Large intestine (tissue), 3 donors: ENCODE measurements at regions not wholly inside any gene's neighbourhood (a gene's known extent, or its start where the extent isn't known, plus 50 kb on each side); places are given as distances from the start of the nearest gene placed in this dataset.

Source experiments
- DNase-seq, 2 donors: peaks; one replicate each; pipeline versions ENCODE4 v3.0.0 to v3.0.0-alpha.2; 2013
- H3K27ac ChIP-seq: one replicate; pipeline ENCODE4 v1.5.1; 2013; ENCODE audit warnings: low read length
- H3K27me3 ChIP-seq: 2 replicates; pipeline ENCODE4 v1.6.1; 2013; ENCODE audit warnings: low read length; ENCODE audit not compliant: control insufficient read depth, insufficient read depth
- H3K36me3 ChIP-seq: 2 replicates; pipeline ENCODE4 v1.6.1; 2013; ENCODE audit warnings: low read length; ENCODE audit not compliant: control insufficient read depth, insufficient read depth
- H3K4me1 ChIP-seq: one replicate; pipeline ENCODE4 v1.6.1; 2013; ENCODE audit warnings: low read length; ENCODE audit not compliant: control insufficient read depth, insufficient read depth
- H3K4me3 ChIP-seq: one replicate; pipeline ENCODE4 v1.5.1; 2013; ENCODE audit warnings: low read length
- H3K9me3 ChIP-seq: one replicate; pipeline ENCODE4 v1.6.1; 2013; ENCODE audit warnings: mild to moderate bottlenecking, low read depth, low read length, moderate library complexity; ENCODE audit not compliant: control insufficient read depth
- WGBS: methylation state at CpG from one replicate; pipeline ENCODE4 v1.1.5; 2013; ENCODE audit warnings: low lambda C conversion rate; ENCODE audit not compliant: insufficient coverage; 5-methylcytosine and 5-hydroxymethylcytosine counted together

DNA sequence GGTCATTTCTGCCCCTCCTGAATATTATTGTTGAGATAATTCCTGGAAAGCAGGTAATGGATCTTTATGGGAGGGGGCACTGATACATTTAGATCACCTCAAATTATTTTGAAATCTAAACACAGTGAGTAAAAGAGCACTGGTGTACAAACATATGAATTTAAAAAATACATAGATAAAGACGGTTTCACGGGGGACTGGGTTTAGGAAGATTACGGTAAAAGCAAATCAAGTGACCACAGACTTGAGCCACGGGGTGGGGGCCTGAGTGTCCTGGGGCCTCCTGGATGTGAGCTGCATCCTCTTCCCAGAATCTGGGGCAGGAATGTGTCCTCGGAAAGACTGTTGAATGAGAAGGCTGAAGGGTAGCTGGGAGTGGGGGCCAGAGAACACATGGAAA lies 219.1 kb upstream of the KLF6 start:
- H3K4me1 ChIP-seq = no peaks in the 10 kb centered on the region
- H3K27me3 ChIP-seq = no peaks in the 10 kb centered on the region
- no peak overlapping the region for H3K4me3 ChIP-seq
- H3K9me3 ChIP-seq = peaks cover 4% of the 10 kb centered on the region
- H3K36me3 ChIP-seq = no peaks in the 10 kb centered on the region
- WGBS = no CpG with 5 or more reads among the region's 5 CpGs
- no peak overlapping the region for H3K27ac ChIP-seq
- DNase-seq = no peak

DNA sequence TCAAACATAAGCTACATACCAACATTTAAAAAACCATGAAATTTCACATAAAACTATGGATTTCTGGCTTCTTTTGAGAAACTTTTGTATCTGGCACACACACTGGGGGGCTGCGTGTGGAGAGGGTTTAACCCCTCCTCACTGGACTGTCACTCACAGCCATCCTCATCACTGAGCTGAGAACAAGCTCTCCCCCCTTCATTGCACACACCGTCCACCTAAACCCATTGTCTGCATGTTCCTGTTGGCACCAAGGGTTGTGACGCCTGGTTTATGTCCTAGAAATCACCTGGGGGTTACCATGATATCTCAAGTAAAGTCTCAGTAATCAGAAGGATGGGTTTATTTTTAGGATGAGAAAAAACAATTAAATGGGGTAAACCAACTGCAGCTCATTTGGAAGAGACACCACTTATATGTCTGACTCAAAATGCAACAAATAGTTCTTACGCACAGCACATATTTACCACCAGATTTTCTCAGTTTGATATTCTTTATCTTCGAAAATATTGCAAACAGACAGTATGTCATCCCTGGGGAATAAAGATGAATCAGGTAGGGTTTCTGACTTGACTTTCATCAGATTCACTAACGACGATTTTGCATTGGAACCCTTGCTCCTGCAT lies 218.5 kb upstream of the KLF6 start:
- no peak overlapping the region for H3K4me3 ChIP-seq
- DNase-seq = no peak
- no peaks in the 10 kb centered on the region for H3K27me3 ChIP-seq
- H3K27ac ChIP-seq = no peak overlapping the region
- H3K4me1 ChIP-seq = no peaks in the 10 kb centered on the region
- no peaks in the 10 kb centered on the region for H3K36me3 ChIP-seq
- 100% methylated on average over 2 of the region's 7 CpGs for WGBS
- H3K9me3 ChIP-seq = peaks cover 4% of the 10 kb centered on the region

DNA sequence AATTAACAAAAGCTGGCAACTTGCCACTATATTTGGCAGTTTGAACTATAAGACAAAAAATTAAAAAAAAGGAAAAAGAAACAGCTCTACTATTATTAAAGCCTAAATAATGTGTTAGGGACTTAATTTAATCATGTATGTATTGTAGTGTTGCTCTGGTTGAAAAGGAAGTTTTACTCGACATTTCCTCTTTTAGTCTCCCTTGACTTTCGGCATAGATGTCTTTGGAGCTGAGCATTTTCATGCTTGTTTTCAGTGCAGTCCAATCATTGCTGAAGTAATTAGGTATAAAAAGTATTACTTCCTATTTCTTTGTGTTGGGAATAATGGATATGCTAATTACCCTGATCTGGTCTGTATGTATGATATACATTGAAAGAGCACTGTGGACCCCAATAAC lies 216.8 kb upstream of the KLF6 start:
- Histone ChIP-seq H3K36me3 (no peaks in the 10 kb centered on the region), H3K4me3 (no peak overlapping the region), H3K27me3 (no peaks in the 10 kb centered on the region), H3K9me3 (peaks cover 4% of the 10 kb centered on the region), H3K27ac (no peak overlapping the region), H3K4me1 (no peaks in the 10 kb centered on the region)
- no peak for DNase-seq
- WGBS = no CpG with 5 or more reads among the region's 2 CpGs

DNA sequence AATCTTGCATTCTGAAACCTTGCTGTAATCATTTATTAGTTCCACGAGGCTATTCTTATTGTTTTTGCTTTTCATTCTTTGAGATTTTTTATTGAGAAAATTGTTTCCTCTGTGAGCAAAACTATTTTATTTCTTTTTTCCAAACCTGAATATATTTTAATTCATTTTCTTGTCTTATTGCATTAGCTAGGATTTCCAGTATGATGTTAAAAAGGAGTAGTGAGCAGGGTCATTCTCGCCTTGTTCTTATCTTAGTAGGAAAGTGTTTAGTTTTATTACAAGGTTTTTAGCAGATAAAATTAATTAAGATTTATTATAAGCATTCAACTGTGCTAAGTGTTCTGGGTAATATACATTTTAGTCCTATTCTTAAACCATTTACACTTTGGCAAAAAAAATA lies 214.6 kb upstream of the KLF6 start:
- no peaks in the 10 kb centered on the region for H3K36me3 ChIP-seq
- no peaks in the 10 kb centered on the region for H3K4me1 ChIP-seq
- no peak for DNase-seq
- no peak overlapping the region for H3K4me3 ChIP-seq
- H3K9me3 ChIP-seq = peaks cover 4% of the 10 kb centered on the region
- H3K27me3 ChIP-seq = no peaks in the 10 kb centered on the region
- 75% methylated on average over 1 of the region's 2 CpGs for WGBS
- no peak overlapping the region for H3K27ac ChIP-seq

DNA sequence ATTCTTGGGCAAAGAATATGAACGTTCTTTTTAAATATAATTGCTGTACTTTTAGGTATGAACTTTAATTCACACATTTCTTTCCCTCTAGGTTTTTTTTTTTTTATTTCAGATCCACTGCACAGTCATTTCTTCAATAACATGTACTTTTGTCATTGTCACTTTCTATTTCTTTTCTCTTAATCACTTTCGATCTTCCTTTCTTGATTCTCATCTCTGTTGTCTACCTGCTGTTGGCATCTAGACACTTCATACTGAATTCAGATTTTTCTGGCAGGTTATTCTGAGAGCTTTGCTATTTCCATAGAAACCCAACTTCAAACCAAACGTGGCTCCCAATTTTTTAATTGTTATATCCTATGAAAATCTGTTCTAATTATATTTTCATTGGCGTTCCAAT lies 211.7 kb upstream of the KLF6 start:
- H3K27me3 ChIP-seq = no peaks in the 10 kb centered on the region
- no peak for DNase-seq
- peaks cover 4% of the 10 kb centered on the region for H3K9me3 ChIP-seq
- H3K36me3 ChIP-seq = no peaks in the 10 kb centered on the region
- no peak overlapping the region for H3K4me3 ChIP-seq
- 100% methylated on average over 2 of the region's 4 CpGs for WGBS
- no peak overlapping the region for H3K27ac ChIP-seq
- H3K4me1 ChIP-seq = no peaks in the 10 kb centered on the region

DNA sequence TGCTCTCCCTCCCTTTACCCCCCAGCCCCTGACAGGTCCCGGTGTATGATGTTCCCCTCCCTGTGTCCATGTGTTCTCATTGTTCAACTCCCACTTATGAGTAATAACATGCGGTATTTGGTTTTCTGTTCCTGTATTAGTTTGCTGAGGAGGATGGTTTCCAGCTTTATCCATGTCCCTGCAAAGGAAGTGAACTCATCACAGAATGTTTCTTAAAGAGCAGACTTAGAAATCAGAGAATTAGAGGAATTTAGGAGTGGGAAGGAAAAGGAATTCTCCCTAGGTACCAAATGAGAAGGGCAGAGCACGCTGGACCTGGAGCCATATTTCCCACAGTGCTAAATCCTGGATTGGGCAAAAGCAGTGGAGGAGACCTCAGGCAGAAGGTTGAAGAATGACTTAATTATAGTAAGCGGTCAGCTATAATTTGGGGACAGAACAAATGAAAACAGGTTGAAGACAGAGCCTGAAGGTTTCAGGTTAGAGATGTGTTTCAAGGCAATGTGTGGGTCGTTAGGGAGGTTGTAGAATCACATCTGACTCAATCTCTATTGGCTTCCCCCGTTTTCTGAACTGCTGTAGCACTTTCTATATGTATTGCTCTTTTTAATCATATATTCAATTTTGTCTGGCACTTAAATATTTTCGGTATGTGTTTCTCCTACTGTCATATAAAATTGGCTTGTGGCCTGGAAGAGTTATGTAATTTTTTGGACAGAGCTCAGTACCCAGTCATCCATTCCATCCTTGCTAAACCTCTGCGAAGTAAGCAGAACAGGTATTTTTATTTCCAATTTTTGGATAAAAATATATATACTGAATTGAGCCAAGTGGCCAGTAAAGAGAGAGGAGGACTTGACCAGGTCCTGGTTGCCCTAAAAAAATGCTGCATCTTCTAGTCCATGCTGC lies 210.5 kb upstream of the KLF6 start:
- peaks cover 4% of the 10 kb centered on the region for H3K9me3 ChIP-seq
- 100% methylated on average over 2 of the region's 8 CpGs for WGBS
- H3K27ac ChIP-seq = no peak overlapping the region
- DNase-seq = no peak
- H3K36me3 ChIP-seq = no peaks in the 10 kb centered on the region
- no peaks in the 10 kb centered on the region for H3K27me3 ChIP-seq
- H3K4me3 ChIP-seq = no peak overlapping the region
- H3K4me1 ChIP-seq = no peaks in the 10 kb centered on the region

DNA sequence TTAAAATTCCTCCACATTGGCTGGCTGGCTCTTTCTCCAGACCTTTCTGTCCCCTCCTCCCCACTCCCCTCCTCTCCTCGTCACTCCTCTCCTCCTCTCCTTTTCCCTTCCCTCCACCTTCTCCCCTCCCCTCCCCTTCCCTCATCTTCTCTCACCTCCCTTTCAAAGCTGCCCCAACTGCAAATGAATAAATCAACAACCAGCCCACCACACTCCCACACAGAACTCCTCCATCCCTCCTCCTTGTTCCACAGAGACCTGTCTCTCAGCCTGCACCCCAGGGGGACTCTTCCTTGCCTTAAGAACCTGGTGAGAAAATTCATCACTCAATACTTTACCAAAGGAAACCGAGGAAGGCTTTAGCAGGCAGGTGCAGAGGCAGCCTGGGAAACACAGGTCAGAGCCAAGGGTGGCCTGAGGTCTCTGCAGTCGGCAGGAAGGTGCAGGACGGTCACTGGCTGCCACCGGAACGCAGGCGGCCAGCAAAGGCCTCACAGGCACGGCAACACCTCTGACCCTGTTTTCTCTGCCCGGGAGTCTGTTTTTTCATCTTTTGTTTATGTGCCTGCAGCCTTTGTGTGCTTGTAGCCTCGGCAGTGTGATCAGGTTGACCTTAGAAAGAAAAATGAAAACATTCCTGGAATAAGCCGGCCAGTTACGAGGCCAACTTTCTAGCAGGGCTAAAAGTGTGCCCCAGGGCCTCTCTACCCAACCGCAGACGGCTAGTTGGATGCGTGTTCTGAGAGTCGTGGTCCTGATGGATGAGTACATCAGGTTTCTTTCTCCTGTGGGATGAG lies 207.6 kb upstream of the KLF6 start:
- Histone ChIP-seq H3K9me3 (no peaks in the 10 kb centered on the region), H3K4me3 (no peak overlapping the region), H3K27me3 (no peaks in the 10 kb centered on the region), H3K4me1 (no peaks in the 10 kb centered on the region), H3K27ac (no peak overlapping the region), H3K36me3 (no peaks in the 10 kb centered on the region)
- WGBS = 100% methylated on average over 1 of the region's 16 CpGs
- DNase-seq = no peak

DNA sequence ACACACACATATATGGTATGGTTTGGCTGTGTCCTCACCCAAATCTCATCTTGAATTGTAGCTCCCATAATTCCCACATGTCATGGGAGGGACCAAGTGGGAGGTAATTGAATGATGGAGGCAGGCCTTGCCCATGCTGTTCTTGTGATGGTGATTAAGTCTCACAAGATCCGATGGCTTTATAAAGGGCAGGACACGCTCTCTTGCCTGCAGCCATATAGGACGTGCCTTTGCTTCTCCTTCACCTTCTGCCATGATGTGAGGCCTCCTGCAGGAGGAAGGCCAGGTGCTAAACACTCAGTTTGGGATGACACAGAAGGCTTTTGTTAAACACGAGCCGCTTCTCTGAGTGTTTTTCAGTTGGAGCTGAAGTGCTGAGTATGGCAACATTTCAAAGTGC lies 205.3 kb upstream of the KLF6 start:
- Histone ChIP-seq H3K4me1 (no peaks in the 10 kb centered on the region), H3K4me3 (no peak overlapping the region), H3K36me3 (no peaks in the 10 kb centered on the region), H3K9me3 (no peaks in the 10 kb centered on the region), H3K27ac (no peak overlapping the region), H3K27me3 (no peaks in the 10 kb centered on the region)
- WGBS = 100% methylated on average over 1 of the region's 5 CpGs
- no peak for DNase-seq

DNA sequence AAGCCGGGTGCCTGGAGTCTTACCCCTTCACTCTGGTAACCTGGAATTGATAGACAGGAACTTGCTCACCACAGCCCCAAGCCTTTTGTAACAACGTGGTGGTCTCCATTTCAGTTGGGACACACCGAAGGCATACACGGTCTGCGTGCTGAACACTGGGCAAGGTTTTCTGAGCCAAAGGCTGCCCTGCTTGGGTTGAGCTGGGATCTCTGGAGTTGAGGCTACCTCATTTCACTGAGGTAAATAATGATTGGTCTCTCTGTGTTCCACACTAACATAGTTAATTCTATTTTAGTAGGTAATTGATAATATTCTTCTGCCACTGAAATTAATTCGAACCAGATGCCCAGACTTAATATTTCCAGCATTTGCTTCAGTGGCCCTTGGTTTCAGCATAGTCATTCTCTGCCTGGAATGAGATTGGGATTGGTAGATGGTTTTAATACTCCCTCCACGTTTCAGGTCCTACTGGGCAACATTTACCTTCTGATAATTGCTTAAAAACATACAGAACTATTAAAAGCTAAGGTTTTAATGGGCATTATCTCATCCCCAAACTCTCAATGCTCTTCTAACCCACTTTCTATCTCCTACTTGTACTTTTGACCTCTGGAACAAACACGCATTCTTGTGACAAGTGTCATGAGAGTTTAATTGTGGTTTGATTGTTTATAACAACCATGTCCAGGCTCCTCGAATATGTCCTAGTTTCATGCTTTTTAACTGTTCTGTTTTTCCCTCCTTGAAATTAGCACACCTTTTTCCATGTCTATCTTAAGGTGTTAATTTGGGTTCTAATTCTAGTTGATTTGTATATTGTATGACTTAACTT lies 202.3 kb upstream of the KLF6 start:
- Histone ChIP-seq H3K36me3 (no peaks in the 10 kb centered on the region), H3K27me3 (no peaks in the 10 kb centered on the region), H3K9me3 (no peaks in the 10 kb centered on the region), H3K4me3 (no peak overlapping the region), H3K4me1 (no peaks in the 10 kb centered on the region), H3K27ac (no peak overlapping the region)
- 0% methylated on average over 1 of the region's 9 CpGs for WGBS
- DNase-seq = peak in 1 of 2 donors; percentile 49
